A549 (cell line): ENCODE measurements at regions not wholly inside any gene's neighbourhood (a gene's known extent, or its start where the extent isn't known, plus 50 kb on each side); places are given as distances from the start of the nearest gene placed in this dataset.

Source experiments
- ATAC-seq, 2 experiments: fragments of 200-7000 bp in 1 of 2; fragments of >200 bp in 1 of 2; cut with Nextera tagmentation in 1 of 2; cut with Tn5 transposase in 1 of 2; 3 replicates each; pipeline versions ENCODE4 v1.8.0 to v1.9.1; 2018 to 2020; ENCODE audit warnings: mild to moderate bottlenecking in 1 of 2, moderate library complexity in 1 of 2
- CTCF ChIA-PET: fragments of 300-600 bp; sonication (Branson Sonifier 250); formaldehyde crosslinking; extraction: SDS; loops from one replicate; lab custom pipeline; 2021; ENCODE audit warnings: antibody characterized with exemption, inconsistent platforms; lab: Yijun Ruan, JAX
- POLR2A ChIA-PET: fragments of 350-600 bp; formaldehyde crosslinking; extraction: SDS; loops from one replicate; lab custom pipeline; 2021; ENCODE audit warnings: antibody characterized with exemption, inconsistent platforms; lab: Yijun Ruan, JAX
- DNase-seq, 2 experiments: peaks; one replicate each; pipeline versions ENCODE4 v3.0.0 to v3.0.0-alpha.2; 2011 to 2016; ENCODE audit warnings: low read depth in 1 of 2, low spot score in 1 of 2
- FAIRE-seq: peaks from 2 replicates; lab custom pipeline; 2011; peaks lifted over from hg19 to GRCh38; lab: Jason Lieb, UNC
- H3K27ac ChIP-seq, 2 experiments: fragments of >200 bp; sonication (Bioruptor Twin); formaldehyde crosslinking; 3 replicates each; pipeline ENCODE4 v1.5.1; 2016 to 2017
- H3K4me1 ChIP-seq: fragments of >200 bp; sonication (Bioruptor Twin); formaldehyde crosslinking; 3 replicates; pipeline ENCODE4 v1.6.1; 2016
- H3K4me2 ChIP-seq: fragments of >200 bp; sonication (Bioruptor Twin); formaldehyde crosslinking; 3 replicates; pipeline ENCODE4 v1.6.1; 2016
- H3K4me3 ChIP-seq: fragments of >200 bp; sonication (Bioruptor Twin); formaldehyde crosslinking; 3 replicates; pipeline ENCODE4 v1.5.1; 2016
- H3K9me3 ChIP-seq: fragments of >200 bp; sonication (Bioruptor Twin); formaldehyde crosslinking; 3 replicates; pipeline ENCODE4 v1.6.1; 2016
- ATOH8 ChIP-seq: fragments of 250-450 bp; sonication (Bioruptor Pico); IDR thresholded peaks from 2 replicates; pipeline ENCODE4 v1.5.0; 2020; ENCODE audit warnings: low read depth, mild to moderate bottlenecking, moderate library complexity
- BCL3 ChIP-seq: fragments of >200 bp; sonication (Bioruptor Twin); formaldehyde crosslinking; IDR thresholded peaks from 3 replicates; pipeline ENCODE4 v1.6.1; 2016
- CBX2 ChIP-seq: fragments of 200-600 bp; sonication (generic); IDR thresholded peaks from 2 replicates; pipeline ENCODE4 v1.6.1; 2016; ENCODE audit warnings: low read depth, mild to moderate bottlenecking, borderline replicate concordance
- CBX8 ChIP-seq: fragments of 200-600 bp; sonication (generic); IDR thresholded peaks from 2 replicates; pipeline ENCODE4 v1.6.1; 2016
- CEBPB ChIP-seq, 2 experiments: fragments of >200 bp in 1 of 2; sonication (Bioruptor Twin) in 1 of 2; formaldehyde crosslinking in 1 of 2; IDR thresholded peaks; 2 replicates each; pipeline ENCODE4 v1.6.1; 2012 to 2016
- CHD2 ChIP-seq: fragments of 150-350 bp; IDR thresholded peaks from 2 replicates; pipeline ENCODE4 v1.6.1; 2014; ENCODE audit warnings: low read length; ENCODE audit not compliant: partially characterized antibody
- EHF ChIP-seq: fragments of 250-450 bp; sonication (Bioruptor Pico); IDR thresholded peaks from 2 replicates; pipeline ENCODE4 v1.5.0; 2020; ENCODE audit warnings: mild to moderate bottlenecking
- ESRRA ChIP-seq: fragments of 150-350 bp; IDR thresholded peaks from 2 replicates; pipeline ENCODE4 v1.6.1; 2014; ENCODE audit warnings: mild to moderate bottlenecking, low read length, borderline replicate concordance
- HES2 ChIP-seq: fragments of >200 bp; sonication (Bioruptor Twin); formaldehyde crosslinking; IDR thresholded peaks from 2 replicates; pipeline ENCODE4 v1.6.1; 2016
- HEYL ChIP-seq: fragments of 250-450 bp; sonication (Bioruptor Pico); IDR thresholded peaks from 2 replicates; pipeline ENCODE4 v1.8.0; 2021; ENCODE audit warnings: mild to moderate bottlenecking, moderate library complexity
- HOXB5 ChIP-seq: fragments of 250-450 bp; sonication (Bioruptor Pico); IDR thresholded peaks from 2 replicates; pipeline ENCODE4 v1.5.0; 2020; ENCODE audit warnings: mild to moderate bottlenecking, moderate library complexity
- JUN ChIP-seq, 2 experiments: fragments of >200 bp; sonication (Bioruptor Twin); formaldehyde crosslinking; IDR thresholded peaks; 2 replicates in 1 of 2; 3 replicates in 1 of 2; pipeline ENCODE4 v1.6.1; 2016 to 2017
- KDM5A ChIP-seq: fragments of 200-600 bp; sonication (generic); IDR thresholded peaks from 2 replicates; pipeline ENCODE4 v1.6.1; 2016; ENCODE audit warnings: antibody characterized with exemption, mild to moderate bottlenecking
- MAFK ChIP-seq: fragments of 450-650 bp; IDR thresholded peaks from 2 replicates; pipeline ENCODE4 v1.6.1; 2014; ENCODE audit not compliant: partially characterized antibody
- MYC ChIP-seq: IDR thresholded peaks from 2 replicates; pipeline ENCODE4 v1.6.1; 2012; ENCODE audit warnings: mild to moderate bottlenecking, inconsistent platforms, low read length, improper control_type of control experiment, borderline replicate concordance
- NPAS2 ChIP-seq: fragments of 250-450 bp; sonication (Bioruptor Pico); IDR thresholded peaks from 2 replicates; pipeline ENCODE4 v1.8.0; 2022; ENCODE audit warnings: mild to moderate bottlenecking, moderate library complexity, borderline replicate concordance
- PHF8 ChIP-seq: fragments of 200-600 bp; sonication (generic); IDR thresholded peaks from 2 replicates; pipeline ENCODE4 v1.6.1; 2016; ENCODE audit warnings: low read depth, mild to moderate bottlenecking, antibody characterized with exemption, moderate library complexity, borderline replicate concordance
- RAD21 ChIP-seq, 2 experiments: fragments of >200 bp in 1 of 2; sonication (Bioruptor Twin) in 1 of 2; formaldehyde crosslinking in 1 of 2; IDR thresholded peaks in 1 of 2; conservative IDR thresholded peaks in 1 of 2; 2 replicates in 1 of 2; 3 replicates in 1 of 2; pipeline ENCODE4 v1.6.1; 2012 to 2018; ENCODE audit warnings: inconsistent platforms in 1 of 2
- RARB ChIP-seq: fragments of 250-450 bp; sonication (Bioruptor Pico); IDR thresholded peaks from 2 replicates; pipeline ENCODE4 v1.8.0; 2021; ENCODE audit warnings: mild to moderate bottlenecking, moderate library complexity
- REST ChIP-seq: fragments of 200-600 bp; sonication (generic); IDR thresholded peaks from 2 replicates; pipeline ENCODE4 v1.6.1; 2016; ENCODE audit warnings: antibody characterized with exemption, mild to moderate bottlenecking, moderate library complexity
- RFX5 ChIP-seq: fragments of 450-650 bp; IDR thresholded peaks from 2 replicates; pipeline ENCODE4 v1.7.1; 2014; ENCODE audit warnings: antibody characterized with exemption, mild to moderate bottlenecking, moderate library complexity
- SMC3 ChIP-seq: fragments of >200 bp; sonication (Bioruptor Twin); formaldehyde crosslinking; IDR thresholded peaks from 3 replicates; pipeline ENCODE4 v1.6.1; 2018; ENCODE audit warnings: inconsistent platforms
- TP53 ChIP-seq: fragments of 250-450 bp; sonication (Bioruptor Pico); IDR thresholded peaks from 2 replicates; pipeline ENCODE4 v1.5.0; 2021; ENCODE audit warnings: mild to moderate bottlenecking, moderate library complexity
- ZC3H11A ChIP-seq: fragments of 450-650 bp; IDR thresholded peaks from 2 replicates; pipeline ENCODE4 v1.6.1; 2014; ENCODE audit warnings: antibody characterized with exemption, mild to moderate bottlenecking
- ZNF302 ChIP-seq: fragments of 250-450 bp; sonication (Bioruptor Pico); IDR thresholded peaks from 2 replicates; pipeline ENCODE4 v1.9.0; 2021; ENCODE audit warnings: inconsistent platforms, mild to moderate bottlenecking, moderate library complexity
- ZSCAN20 ChIP-seq: fragments of 250-450 bp; sonication (Bioruptor Pico); IDR thresholded peaks from 2 replicates; pipeline ENCODE4 v1.8.0; 2022; ENCODE audit warnings: mild to moderate bottlenecking, moderate library complexity
- WGBS: methylation state at CpG from one replicate; pipeline ENCODE4 v1.1.6; 2017; ENCODE audit errors: missing lambda C conversion rate; 5-methylcytosine and 5-hydroxymethylcytosine counted together

- TF ChIP-seq SMC3 (no peak), HOXB5 (CRISPR knock-in tag) (no peak), ZNF302 (CRISPR knock-in tag) (no peak), CHD2 (no peak), ZC3H11A (no peak)
- TF ChIP-seq, all 56 proteins: peak for 0
These were observed 97.5 kb upstream of the SSBP2 start (continued) for GRCh38 chr5:81848362-81848880.

- no peak for TF ChIP-seq MYC
- no peak for TF ChIP-seq CEBPB (IDR thresholded peaks at IDR 0.05)
- WGBS: 29% methylated on average over 1 of the region's 1 CpG
- Histone ChIP-seq H3K27ac (no peak overlapping the region), H3K4me3 (no peak overlapping the region), H3K9me3 (no peaks in the 10 kb centered on the region), H3K4me1 (peaks cover 14% of the 10 kb centered on the region), H3K4me2 (no peak overlapping the region)
- ChIA-PET CTCF (interaction anchor here (1.1 kb wide), 1 partner anchor 10 kb away, joined by 4 read pairs; no protein-coding TSS in a partner anchor), POLR2A (interaction anchor here (2.1 kb wide), 1 partner anchor 95 kb away, joined by 6 read pairs; the partner anchor contains the start of gene SSBP2)
- FAIRE-seq: no peak
- ATAC-seq: no peak
- no peak for DNase-seq
These were observed 95.4 kb upstream of the SSBP2 start for GRCh38 chr5:81846301-81846700.

GRCh38 chr5:81843845-81844244 is 92.9 kb upstream of the SSBP2 start:
- ATAC-seq (no peak), FAIRE-seq (no peak), DNase-seq (no peak)
- 96% methylated on average over 2 of the region's 2 CpGs for WGBS
- CTCF ChIA-PET: interaction anchor here (1.7 kb wide), 1 partner anchor 93 kb away, joined by 5 read pairs; the partner anchor contains the start of gene SSBP2
- POLR2A ChIA-PET: no interaction called here
- TF ChIP-seq RFX5 (no peak), RARB (no peak), PHF8 (no peak), JUN (IDR thresholded peaks at IDR 0.05) (no peak), REST (no peak), ESRRA (no peak), CBX2 (no peak), NPAS2 (CRISPR knock-in tag) (no peak), EHF (CRISPR knock-in tag) (no peak), HEYL (CRISPR knock-in tag) (no peak), RAD21 (conservative IDR thresholded peaks at IDR 0.05 in 1 of 2, IDR thresholded peaks at IDR 0.05 in 1 of 2) (no peak), BCL3 (no peak), TP53 (CRISPR knock-in tag) (no peak), ZSCAN20 (CRISPR knock-in tag) (no peak), ATOH8 (CRISPR knock-in tag) (no peak), MAFK (no peak), CHD2 (no peak), HES2 (no peak), KDM5A (no peak), CBX8 (no peak)
- no peaks in the 10 kb centered on the region for H3K9me3 ChIP-seq
- H3K27ac ChIP-seq: no peak overlapping the region
- 0 out of 3 replicates have a peak, but pooled peaks cover 3% of the 10 kb centered on the region for H3K4me1 ChIP-seq
- H3K4me3 ChIP-seq: no peak overlapping the region
- no peak overlapping the region for H3K4me2 ChIP-seq
